ENCODE measurements at regions not wholly inside any gene's neighbourhood (a gene's known extent, or its start where the extent isn't known, plus 50 kb on each side); places are given as distances from the start of the nearest gene placed in this dataset.

DNA sequence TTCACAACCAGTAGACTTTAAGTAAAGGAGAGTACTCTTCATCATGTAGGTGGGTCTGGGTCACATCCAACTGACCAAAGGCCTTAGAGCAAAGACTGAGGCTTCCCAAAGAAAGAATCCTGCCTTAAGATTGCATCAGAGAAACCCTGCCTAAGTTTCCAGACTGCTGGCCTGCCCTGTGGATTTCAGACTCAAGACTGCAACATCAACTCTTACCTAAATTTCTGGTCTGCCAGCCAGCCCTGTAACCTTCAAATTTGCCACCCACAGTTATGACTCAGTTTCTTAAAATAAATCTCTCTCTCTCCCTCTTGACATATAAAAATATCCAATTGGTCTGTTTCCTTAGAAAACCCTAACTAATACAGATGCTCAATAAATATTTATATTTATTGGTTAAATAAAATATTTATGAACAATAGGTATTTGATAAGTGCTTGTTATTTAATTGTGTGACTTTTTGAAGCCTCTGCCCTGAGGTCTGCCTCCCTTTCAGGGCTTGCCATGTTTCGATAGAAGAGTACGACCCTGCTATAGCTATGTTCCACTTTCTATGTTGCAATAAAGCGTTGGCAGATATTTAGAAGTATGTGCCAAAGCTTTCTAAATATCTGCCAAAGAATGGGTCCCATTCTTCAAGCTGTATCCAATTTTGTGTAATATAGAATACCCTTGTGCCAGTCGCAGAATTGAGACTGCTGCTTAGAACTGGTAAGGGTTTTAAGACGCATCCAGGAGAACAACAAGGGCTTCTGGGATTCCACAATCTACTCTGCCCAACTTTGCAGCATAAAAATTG is 65.7 kb downstream of the TMEM30B start:
- ATAC-seq (ENCODE audit: low FRiP score in 2 of 2): no peak
- H3K9me3 ChIP-seq: no peaks in the 10 kb centered on the region
- no peak for DNase-seq
- WGBS, 2 donors: 86 to 95% methylated on average over 5 of the region's 5 CpGs
- no peak overlapping the region for H3K27ac ChIP-seq
- no peaks in the 10 kb centered on the region for H3K36me3 ChIP-seq
- no peak overlapping the region for H3K4me3 ChIP-seq
- TF ChIP-seq POLR2A (IDR thresholded peaks at IDR 0.05) (no peak), EP300 (IDR thresholded peaks at IDR 0.05) (no peak), POLR2AphosphoS5 (IDR thresholded peaks at IDR 0.05) (no peak)
- TF ChIP-seq, protein P1, sequence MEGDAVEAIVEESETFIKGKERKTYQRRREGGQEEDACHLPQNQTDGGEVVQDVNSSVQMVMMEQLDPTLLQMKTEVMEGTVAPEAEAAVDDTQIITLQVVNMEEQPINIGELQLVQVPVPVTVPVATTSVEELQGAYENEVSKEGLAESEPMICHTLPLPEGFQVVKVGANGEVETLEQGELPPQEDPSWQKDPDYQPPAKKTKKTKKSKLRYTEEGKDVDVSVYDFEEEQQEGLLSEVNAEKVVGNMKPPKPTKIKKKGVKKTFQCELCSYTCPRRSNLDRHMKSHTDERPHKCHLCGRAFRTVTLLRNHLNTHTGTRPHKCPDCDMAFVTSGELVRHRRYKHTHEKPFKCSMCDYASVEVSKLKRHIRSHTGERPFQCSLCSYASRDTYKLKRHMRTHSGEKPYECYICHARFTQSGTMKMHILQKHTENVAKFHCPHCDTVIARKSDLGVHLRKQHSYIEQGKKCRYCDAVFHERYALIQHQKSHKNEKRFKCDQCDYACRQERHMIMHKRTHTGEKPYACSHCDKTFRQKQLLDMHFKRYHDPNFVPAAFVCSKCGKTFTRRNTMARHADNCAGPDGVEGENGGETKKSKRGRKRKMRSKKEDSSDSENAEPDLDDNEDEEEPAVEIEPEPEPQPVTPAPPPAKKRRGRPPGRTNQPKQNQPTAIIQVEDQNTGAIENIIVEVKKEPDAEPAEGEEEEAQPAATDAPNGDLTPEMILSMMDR (IDR thresholded peaks at IDR 0.05): no peak
- no peaks in the 10 kb centered on the region for H3K27me3 ChIP-seq
- no peaks in the 10 kb centered on the region for H3K4me1 ChIP-seq

DNA sequence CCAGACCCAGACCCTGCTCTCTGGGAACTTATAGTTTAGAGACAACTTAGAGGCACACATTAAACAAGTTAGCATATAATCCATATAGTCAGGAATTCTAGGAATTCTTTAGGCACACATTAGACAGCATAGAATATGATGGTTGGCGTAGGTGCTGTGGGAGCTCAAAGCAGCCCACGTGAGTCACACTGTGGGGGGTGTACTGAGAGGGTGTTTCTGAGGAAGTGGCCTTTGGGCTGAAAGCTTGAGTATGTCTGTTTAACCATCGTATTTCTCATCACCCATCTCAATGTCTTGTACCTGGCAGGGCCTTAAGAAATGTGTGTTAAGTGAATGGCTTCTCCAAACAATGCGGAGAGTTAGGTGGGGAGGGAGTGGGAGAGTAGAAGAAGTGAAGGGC is 67.2 kb downstream of the TMEM30B start:
- H3K27me3 ChIP-seq: no peaks in the 10 kb centered on the region
- no peaks in the 10 kb centered on the region for H3K36me3 ChIP-seq
- H3K4me1 ChIP-seq: no peaks in the 10 kb centered on the region
- ATAC-seq (ENCODE audit: low FRiP score in 2 of 2) (no peak), DNase-seq (no peak)
- WGBS, 2 donors: 82 to 85% methylated on average over 4 of the region's 4 CpGs
- H3K27ac ChIP-seq: no peak overlapping the region
- TF ChIP-seq POLR2A (IDR thresholded peaks at IDR 0.05) (no peak), EP300 (IDR thresholded peaks at IDR 0.05) (no peak), POLR2AphosphoS5 (IDR thresholded peaks at IDR 0.05) (no peak)
- TF ChIP-seq, protein P1 (IDR thresholded peaks at IDR 0.05): no peak
- no peak overlapping the region for H3K4me3 ChIP-seq
- no peaks in the 10 kb centered on the region for H3K9me3 ChIP-seq

DNA sequence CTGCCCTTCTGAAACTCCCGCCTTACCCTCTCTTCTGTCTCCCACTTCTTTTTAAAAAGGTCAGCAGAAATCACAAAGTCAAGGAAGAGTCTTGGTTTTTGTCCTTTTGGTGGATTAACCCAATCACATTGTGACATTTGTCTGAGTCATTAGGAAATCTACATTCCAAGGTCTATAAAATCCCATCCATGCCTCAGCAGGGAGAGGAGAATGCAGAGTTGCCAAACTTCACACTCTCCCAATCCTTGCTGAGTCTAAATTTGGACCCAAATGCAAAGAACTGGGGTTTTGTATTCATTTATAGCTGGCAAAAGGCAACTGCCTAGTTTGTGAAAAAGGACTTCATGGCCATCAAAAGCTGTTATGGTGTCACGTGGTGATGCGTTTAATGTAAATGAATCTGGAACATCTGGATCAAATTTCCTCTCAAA is 67.9 kb downstream of the TMEM30B start:
- H3K27ac ChIP-seq: no peak overlapping the region
- H3K27me3 ChIP-seq: no peaks in the 10 kb centered on the region
- ATAC-seq (ENCODE audit: low FRiP score in 2 of 2): no peak
- WGBS, 2 donors: 76 to 94% methylated on average over 3 of the region's 3 CpGs
- H3K36me3 ChIP-seq: no peaks in the 10 kb centered on the region
- H3K4me1 ChIP-seq: no peaks in the 10 kb centered on the region
- no peak for DNase-seq
- H3K9me3 ChIP-seq: no peaks in the 10 kb centered on the region
- TF ChIP-seq POLR2A (IDR thresholded peaks at IDR 0.05): no peak
- TF ChIP-seq, protein P1 (IDR thresholded peaks at IDR 0.05): no peak
- TF ChIP-seq POLR2AphosphoS5 (IDR thresholded peaks at IDR 0.05): no peak
- no peak for TF ChIP-seq EP300 (IDR thresholded peaks at IDR 0.05)
- H3K4me3 ChIP-seq: no peak overlapping the region

DNA sequence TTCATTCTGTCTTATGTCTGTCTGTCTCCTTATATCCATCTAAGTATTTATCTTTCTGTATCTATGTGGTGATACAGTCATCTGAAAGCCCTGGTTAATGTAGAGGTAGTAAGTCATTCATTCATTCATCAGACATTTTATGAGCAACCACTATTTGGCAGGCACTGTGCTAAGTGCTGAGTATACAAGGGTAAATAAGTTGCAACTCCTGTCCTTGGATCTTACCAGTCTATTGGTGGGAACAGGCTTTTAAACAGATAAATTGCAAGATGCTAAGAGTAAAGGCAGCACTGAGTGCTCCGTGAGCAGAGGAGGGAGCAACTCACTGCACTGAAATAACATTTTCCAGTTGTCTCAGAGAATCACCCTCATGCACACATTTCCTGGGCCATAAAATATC is 68.6 kb downstream of the TMEM30B start:
- Histone ChIP-seq H3K4me3 (no peak overlapping the region), H3K27me3 (no peaks in the 10 kb centered on the region), H3K36me3 (no peaks in the 10 kb centered on the region), H3K9me3 (no peaks in the 10 kb centered on the region), H3K27ac (no peak overlapping the region), H3K4me1 (no peaks in the 10 kb centered on the region)
- DNase-seq (no peak), ATAC-seq (ENCODE audit: low FRiP score in 2 of 2) (no peak)
- 89 to 92% methylated on average over 1 of the region's 1 CpG for WGBS, 2 donors
- TF ChIP-seq, protein P1 (IDR thresholded peaks at IDR 0.05): no peak
- TF ChIP-seq EP300 (IDR thresholded peaks at IDR 0.05) (no peak), POLR2AphosphoS5 (IDR thresholded peaks at IDR 0.05) (no peak), POLR2A (IDR thresholded peaks at IDR 0.05) (no peak)

All from upper lobe of left lung (tissue), 6 donors.